CD4-positive, alpha-beta T cell treated with Interleukin-17A for 1 hour (primary cell): ENCODE measurements at regions not wholly inside any gene's neighbourhood (a gene's known extent, or its start where the extent isn't known, plus 50 kb on each side); places are given as distances from the start of the nearest gene placed in this dataset.
"Not testable (repeated sequence)": the region's sequence is repeated elsewhere in the genome, so short reads cannot be mapped to it uniquely, and the experiment has no call there.

Experiments
- DNase-seq: peaks from one replicate; pipeline ENCODE4 v3.0.0-alpha.2; 2020

GRCh38 chr1:19024532-19024931 lies 68.1 kb upstream of the IFFO2 start:
- DNase-seq = no peak

GRCh38 chr1:19023787-19024186 lies 67.3 kb upstream of the IFFO2 start:
- DNase-seq = no peak

GRCh38 chr1:19021845-19022244 lies 65.4 kb upstream of the IFFO2 start:
- no peak for DNase-seq

- DNase-seq = not testable (repeated sequence)
These were observed 62.8 kb upstream of the IFFO2 start for GRCh38 chr1:19019288-19019687.

GRCh38 chr1:19015476-19015875 lies 59.0 kb upstream of the IFFO2 start:
- no peak for DNase-seq

GRCh38 chr1:19014765-19015164 lies 58.3 kb upstream of the IFFO2 start:
- DNase-seq = no peak

- DNase-seq = no peak
These were observed 57.5 kb upstream of the IFFO2 start for GRCh38 chr1:19013826-19014548.

GRCh38 chr1:19011845-19012231 lies 55.4 kb upstream of the IFFO2 start:
- DNase-seq = no peak

- peak; percentile 34 for DNase-seq
These were observed 54.7 kb upstream of the IFFO2 start for GRCh38 chr1:19010995-19011844.

GRCh38 chr1:19010503-19010902 lies 54.0 kb upstream of the IFFO2 start:
- DNase-seq = no peak

- DNase-seq = no peak
These were observed 53.4 kb upstream of the IFFO2 start for GRCh38 chr1:19009882-19010321.

- DNase-seq = no peak
These were observed 52.8 kb upstream of the IFFO2 start for GRCh38 chr1:19009126-19009881.

- no peak for DNase-seq
These were observed 51.3 kb upstream of the IFFO2 start for GRCh38 chr1:19007491-19008441.

GRCh38 chr1:19006837-19007271 lies 50.4 kb upstream of the IFFO2 start:
- DNase-seq = no peak
